OCI-LY3 (cell line): ENCODE measurements at regions not wholly inside any gene's neighbourhood (a gene's known extent, or its start where the extent isn't known, plus 50 kb on each side); places are given as distances from the start of the nearest gene placed in this dataset.
"Not testable (repeated sequence)": the region's sequence is repeated elsewhere in the genome, so short reads cannot be mapped to it uniquely, and the experiment has no call there.

Experiments used
- EZH2phosphoT487 ChIP-seq: fragments of 200-600 bp; shearing (Covaris generic); IDR thresholded peaks from 2 replicates; pipeline ENCODE4 v1.6.1; 2018; ENCODE audit warnings: antibody characterized with exemption, mixed run types, low read depth
- TF ChIP-seq, protein P1 (sequence below): fragments of 200-600, 300-600 bp; sonication (generic); IDR thresholded peaks from 2 replicates; pipeline ENCODE4 v1.5.1; 2014; ENCODE audit warnings: antibody characterized with exemption, low read length, low read depth

DNA sequence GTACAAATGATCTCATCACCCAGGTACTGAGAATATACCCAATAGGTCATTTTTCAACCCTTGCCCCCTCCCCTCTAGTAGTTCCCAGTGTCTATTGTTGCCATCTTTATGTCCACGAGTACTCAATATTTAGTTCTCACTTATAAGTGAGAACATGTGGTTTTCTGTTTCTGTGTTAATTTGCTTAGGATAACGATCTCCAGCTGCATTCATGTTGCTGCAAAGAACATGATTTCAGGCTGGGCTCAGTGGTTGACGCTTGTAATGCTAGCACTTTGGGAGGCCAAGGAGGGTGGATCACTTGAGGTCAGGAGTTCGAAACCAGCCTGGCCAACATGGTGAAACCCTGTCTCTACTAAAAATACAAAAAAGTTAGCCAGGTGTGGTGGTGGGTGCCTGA is 575.0 kb upstream of the NRP1 start:
- TF ChIP-seq, protein P1, sequence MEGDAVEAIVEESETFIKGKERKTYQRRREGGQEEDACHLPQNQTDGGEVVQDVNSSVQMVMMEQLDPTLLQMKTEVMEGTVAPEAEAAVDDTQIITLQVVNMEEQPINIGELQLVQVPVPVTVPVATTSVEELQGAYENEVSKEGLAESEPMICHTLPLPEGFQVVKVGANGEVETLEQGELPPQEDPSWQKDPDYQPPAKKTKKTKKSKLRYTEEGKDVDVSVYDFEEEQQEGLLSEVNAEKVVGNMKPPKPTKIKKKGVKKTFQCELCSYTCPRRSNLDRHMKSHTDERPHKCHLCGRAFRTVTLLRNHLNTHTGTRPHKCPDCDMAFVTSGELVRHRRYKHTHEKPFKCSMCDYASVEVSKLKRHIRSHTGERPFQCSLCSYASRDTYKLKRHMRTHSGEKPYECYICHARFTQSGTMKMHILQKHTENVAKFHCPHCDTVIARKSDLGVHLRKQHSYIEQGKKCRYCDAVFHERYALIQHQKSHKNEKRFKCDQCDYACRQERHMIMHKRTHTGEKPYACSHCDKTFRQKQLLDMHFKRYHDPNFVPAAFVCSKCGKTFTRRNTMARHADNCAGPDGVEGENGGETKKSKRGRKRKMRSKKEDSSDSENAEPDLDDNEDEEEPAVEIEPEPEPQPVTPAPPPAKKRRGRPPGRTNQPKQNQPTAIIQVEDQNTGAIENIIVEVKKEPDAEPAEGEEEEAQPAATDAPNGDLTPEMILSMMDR = not testable (repeated sequence)
- not testable (repeated sequence) for TF ChIP-seq EZH2phosphoT487
